ENCODE measurements at regions not wholly inside any gene's neighbourhood (a gene's known extent, or its start where the extent isn't known, plus 50 kb on each side); places are given as distances from the start of the nearest gene placed in this dataset.

DNA sequence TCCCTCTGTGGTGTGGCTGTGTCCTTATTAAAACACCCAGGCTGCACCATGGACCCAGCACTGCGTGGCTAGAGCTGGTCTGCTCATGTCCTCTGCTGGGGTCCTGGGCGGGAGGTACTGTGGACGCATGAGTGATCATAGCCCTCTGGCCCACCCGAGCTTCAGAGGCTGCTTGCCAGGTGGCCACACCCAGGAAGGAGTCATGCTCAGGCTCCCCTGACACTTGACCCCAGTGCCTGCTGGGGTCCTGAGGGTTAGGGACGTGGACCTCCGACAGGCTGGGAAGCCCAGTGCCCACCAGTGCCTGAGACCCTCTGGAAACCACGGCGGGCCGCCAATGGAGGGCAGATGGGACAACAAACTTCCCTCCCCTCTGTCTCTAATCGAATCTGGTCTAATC, 66.3 kb upstream of the HS6ST1 start:
- TF ChIP-seq, protein P1, sequence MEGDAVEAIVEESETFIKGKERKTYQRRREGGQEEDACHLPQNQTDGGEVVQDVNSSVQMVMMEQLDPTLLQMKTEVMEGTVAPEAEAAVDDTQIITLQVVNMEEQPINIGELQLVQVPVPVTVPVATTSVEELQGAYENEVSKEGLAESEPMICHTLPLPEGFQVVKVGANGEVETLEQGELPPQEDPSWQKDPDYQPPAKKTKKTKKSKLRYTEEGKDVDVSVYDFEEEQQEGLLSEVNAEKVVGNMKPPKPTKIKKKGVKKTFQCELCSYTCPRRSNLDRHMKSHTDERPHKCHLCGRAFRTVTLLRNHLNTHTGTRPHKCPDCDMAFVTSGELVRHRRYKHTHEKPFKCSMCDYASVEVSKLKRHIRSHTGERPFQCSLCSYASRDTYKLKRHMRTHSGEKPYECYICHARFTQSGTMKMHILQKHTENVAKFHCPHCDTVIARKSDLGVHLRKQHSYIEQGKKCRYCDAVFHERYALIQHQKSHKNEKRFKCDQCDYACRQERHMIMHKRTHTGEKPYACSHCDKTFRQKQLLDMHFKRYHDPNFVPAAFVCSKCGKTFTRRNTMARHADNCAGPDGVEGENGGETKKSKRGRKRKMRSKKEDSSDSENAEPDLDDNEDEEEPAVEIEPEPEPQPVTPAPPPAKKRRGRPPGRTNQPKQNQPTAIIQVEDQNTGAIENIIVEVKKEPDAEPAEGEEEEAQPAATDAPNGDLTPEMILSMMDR (IDR thresholded peaks at IDR 0.05) = no peak
- no peak for TF ChIP-seq POLR2A (IDR thresholded peaks at IDR 0.05)

Measured in ovary (tissue), 3 donors.